SK-N-MC (cell line): ENCODE measurements at regions not wholly inside any gene's neighbourhood (a gene's known extent, or its start where the extent isn't known, plus 50 kb on each side); places are given as distances from the start of the nearest gene placed in this dataset.

Experiments
- DNase-seq: peaks from one replicate; pipeline ENCODE4 v3.0.0-alpha.2; 2011; ENCODE audit warnings: low read depth, low spot score
- H3K27ac ChIP-seq: fragments of 200-600 bp; sonication (generic); 2 replicates; pipeline ENCODE4 v1.5.1; 2016; ENCODE audit warnings: mixed run types
- H3K36me3 ChIP-seq: fragments of 200-600 bp; sonication (generic); 2 replicates; pipeline ENCODE4 v1.6.1; 2017; ENCODE audit warnings: antibody characterized with exemption, low read length, mixed read lengths; ENCODE audit not compliant: insufficient read depth
- H3K4me3 ChIP-seq: fragments of 200-600 bp; sonication (generic); 2 replicates; pipeline ENCODE4 v1.5.1; 2016
- H3K9ac ChIP-seq: fragments of 200-600 bp; sonication (generic); 2 replicates; pipeline ENCODE4 v1.8.0; 2017; ENCODE audit warnings: mixed run types, mixed read lengths; ENCODE audit not compliant: insufficient read length
- H3K9me3 ChIP-seq: fragments of 200-600 bp; sonication (generic); 2 replicates; pipeline ENCODE4 v1.6.1; 2017; ENCODE audit warnings: low read depth, mild to moderate bottlenecking, antibody characterized with exemption, low read length, moderate library complexity, mixed read lengths
- EZH2 ChIP-seq: fragments of 200-600 bp; sonication (generic); IDR thresholded peaks from one replicate; pipeline ENCODE4 v1.6.1; 2017; ENCODE audit warnings: antibody characterized with exemption
- FOXP2 ChIP-seq: optimal IDR thresholded peaks from 2 replicates; pipeline ENCODE3; 2011; ENCODE audit warnings: mild to moderate bottlenecking, moderate library complexity; ENCODE audit not compliant: insufficient read depth; ENCODE audit errors: extremely low read length, control extremely low read depth
- POLR2AphosphoS5 ChIP-seq: IDR thresholded peaks from 2 replicates; pipeline ENCODE4 v1.6.1; 2012; ENCODE audit warnings: mild to moderate bottlenecking, low read depth, low read length, borderline replicate concordance

DNA sequence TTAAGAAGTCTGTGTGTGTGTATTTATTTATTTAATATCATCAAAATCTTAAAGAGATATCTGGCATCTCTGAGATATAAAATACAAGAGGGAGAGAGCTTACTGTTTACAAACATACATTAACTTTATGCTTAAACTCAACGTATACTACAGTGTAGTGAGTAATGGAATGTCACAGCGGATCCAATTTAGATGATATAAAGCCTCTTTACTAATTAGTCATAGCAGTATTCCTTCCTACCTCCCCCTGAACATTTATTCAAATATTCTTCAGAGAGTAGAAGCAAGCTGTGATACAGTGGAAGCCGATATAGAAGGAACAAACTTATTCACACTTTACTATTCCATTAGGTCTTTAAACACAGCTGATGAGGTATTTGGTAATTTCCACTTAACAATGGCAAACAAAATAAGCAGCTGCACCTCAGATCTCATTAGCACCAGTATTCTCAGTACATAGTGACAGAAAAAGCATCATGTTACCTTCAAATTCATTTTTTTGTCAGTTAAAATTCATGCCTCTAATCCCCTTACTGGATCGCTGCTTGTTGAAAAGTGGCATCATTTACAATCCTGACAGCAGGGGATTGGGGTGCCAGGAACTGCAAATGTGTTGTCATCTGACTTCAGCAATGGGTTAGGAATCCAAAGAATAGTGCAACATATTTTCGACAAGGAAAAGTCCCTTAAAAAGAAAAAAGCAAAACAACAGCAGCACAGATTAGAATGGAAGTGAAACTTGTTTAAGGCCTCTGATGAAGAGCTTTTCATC is 658.7 kb upstream of the EPHA5 start:
- H3K9ac ChIP-seq: no peak overlapping the region
- no peaks in the 10 kb centered on the region for H3K9me3 ChIP-seq
- TF ChIP-seq FOXP2 (no peak), EZH2 (no peak), POLR2AphosphoS5 (no peak)
- no peak for DNase-seq
- H3K36me3 ChIP-seq: no peaks in the 10 kb centered on the region
- no peak overlapping the region for H3K4me3 ChIP-seq
- no peak overlapping the region for H3K27ac ChIP-seq

DNA sequence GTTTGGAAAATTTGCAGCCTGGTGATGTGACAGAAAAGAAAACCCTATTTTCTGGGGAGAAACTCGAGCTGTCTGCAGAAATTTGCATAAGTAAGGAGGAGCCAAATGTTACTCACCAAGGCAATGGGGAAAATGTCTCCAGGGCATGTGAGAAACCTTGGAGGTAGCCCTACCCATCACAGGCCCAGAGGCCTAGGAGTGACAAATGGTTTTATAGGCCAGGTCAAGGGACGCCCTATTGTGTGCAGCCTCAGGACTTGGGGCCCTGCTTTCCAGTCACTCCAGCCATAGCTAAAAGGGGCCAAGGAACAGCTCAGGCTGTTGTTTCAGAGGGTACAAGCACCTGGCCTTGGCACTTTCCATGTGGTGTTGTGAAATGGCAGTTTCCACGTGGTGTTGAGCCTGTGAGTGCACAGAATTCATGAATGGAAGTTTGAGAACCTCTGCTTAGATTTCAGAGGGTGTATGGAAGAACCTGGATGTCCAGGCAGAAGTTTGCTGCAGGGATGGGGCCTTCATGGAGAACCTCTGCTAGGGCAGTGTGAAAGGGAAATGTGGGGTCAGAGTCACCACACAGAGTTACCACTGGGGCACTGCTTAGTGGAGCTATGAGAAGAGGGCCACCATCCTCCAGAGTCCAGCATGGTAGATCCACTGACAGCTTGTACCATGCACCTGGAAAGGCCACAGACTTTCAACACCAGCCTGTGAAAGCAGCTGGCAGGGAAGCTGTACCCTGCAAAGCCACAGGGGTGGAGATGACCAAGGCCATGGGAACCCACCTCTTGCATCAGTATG is 637.6 kb upstream of the EPHA5 start:
- Histone ChIP-seq H3K4me3 (no peak overlapping the region), H3K9me3 (no peaks in the 10 kb centered on the region), H3K9ac (no peak overlapping the region), H3K36me3 (no peaks in the 10 kb centered on the region), H3K27ac (no peak overlapping the region)
- no peak for DNase-seq
- TF ChIP-seq POLR2AphosphoS5 (no peak), EZH2 (no peak), FOXP2 (no peak)

DNA sequence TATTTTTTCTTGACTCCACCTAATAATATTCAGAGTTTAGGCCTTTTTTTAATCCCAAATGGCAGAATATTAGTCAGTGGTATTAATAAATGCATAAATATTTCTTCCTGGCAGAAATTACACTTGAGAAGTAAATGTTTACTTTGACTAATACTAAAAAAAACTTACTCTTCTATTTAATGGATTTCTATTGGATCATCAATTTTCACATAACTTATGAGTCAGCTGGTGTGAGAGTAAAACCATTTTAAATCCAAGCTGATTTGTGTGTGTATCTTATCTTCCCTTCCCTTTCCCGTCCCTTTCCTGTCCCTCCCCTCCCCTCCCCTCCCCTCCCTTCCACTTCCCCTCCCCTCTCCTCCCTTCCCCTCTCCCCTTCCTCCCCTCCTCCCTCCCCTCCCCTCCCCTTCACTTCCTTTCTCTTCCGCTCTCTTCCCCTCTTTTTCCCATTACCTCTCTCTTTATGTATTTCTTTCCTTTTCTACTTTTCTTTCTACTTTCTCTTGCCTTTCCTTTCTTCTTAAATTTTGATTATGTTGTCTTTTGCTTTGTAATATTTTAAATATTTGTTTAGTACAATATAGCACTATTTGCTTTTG is 630.1 kb upstream of the EPHA5 start:
- TF ChIP-seq FOXP2: no peak
- no peak for TF ChIP-seq EZH2
- TF ChIP-seq POLR2AphosphoS5: no peak
- Histone ChIP-seq H3K4me3 (no peak overlapping the region), H3K9me3 (no peaks in the 10 kb centered on the region), H3K36me3 (no peaks in the 10 kb centered on the region), H3K9ac (no peak overlapping the region), H3K27ac (no peak overlapping the region)
- no peak for DNase-seq

DNA sequence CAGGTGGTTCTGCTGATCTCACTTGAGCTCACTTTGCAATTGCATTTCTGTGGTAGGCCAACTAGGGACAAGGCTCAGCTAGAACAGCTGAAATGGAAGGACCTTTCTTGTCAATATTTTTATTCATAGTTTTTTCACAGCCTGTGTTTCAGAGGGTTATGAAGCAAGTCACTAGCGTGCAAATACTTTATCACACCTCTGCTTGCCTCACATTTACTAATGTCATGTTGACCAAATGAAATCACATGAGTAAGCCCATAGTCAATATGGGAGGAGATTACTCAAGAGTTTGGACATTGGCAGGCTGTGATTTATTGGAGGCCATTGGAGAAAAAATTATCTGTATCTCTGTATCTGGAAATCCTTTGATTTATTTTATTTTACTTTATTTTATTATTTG is 628.3 kb upstream of the EPHA5 start:
- H3K9me3 ChIP-seq: no peaks in the 10 kb centered on the region
- TF ChIP-seq POLR2AphosphoS5 (no peak), EZH2 (no peak)
- no peaks in the 10 kb centered on the region for H3K36me3 ChIP-seq
- DNase-seq: no peak
- H3K9ac ChIP-seq: no peak overlapping the region
- no peak overlapping the region for H3K27ac ChIP-seq
- H3K4me3 ChIP-seq: no peak overlapping the region

DNA sequence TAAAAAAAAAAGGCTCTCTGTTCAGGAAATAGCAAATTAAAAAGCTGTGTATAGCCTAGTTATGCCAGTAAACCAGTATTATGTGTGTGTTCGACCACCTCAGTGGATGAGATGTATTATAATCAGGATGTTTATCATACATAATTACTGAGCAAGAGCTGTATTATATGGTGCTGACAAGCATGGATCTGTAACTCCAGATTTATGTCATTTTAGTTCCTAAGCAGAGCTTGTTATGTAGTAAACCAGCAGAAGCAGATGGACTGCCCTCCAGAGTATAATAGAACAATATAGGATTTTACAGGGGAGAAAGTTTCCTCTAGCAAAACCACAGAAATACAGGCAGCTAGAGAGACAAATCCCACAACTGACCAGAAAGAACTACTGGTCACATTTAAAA is 627.4 kb upstream of the EPHA5 start:
- H3K9me3 ChIP-seq: no peaks in the 10 kb centered on the region
- no peak for TF ChIP-seq POLR2AphosphoS5
- no peak for TF ChIP-seq FOXP2
- no peak for TF ChIP-seq EZH2

DNA sequence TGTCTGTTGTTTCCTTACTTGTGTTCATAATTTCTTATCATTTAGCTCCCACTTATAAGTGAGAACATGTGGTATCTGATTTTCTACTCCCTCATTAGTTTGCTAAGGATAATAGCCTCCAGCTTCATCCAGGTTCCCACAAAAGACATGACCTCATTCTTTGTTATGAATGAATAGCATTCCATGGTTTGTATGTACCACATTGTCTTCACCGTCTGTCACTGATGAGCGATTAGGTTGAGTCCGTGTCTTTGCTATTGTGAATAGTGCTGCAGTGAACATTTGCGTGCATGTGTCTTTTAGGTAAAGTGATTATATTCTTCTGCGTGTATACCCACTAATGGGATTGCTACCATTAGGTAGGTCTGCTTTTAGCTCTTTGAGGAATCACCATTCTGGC is 624.3 kb upstream of the EPHA5 start:
- H3K9ac ChIP-seq: no peak overlapping the region
- no peaks in the 10 kb centered on the region for H3K36me3 ChIP-seq
- H3K4me3 ChIP-seq: no peak overlapping the region
- no peak for DNase-seq
- no peaks in the 10 kb centered on the region for H3K9me3 ChIP-seq
- TF ChIP-seq FOXP2: no peak
- no peak for TF ChIP-seq POLR2AphosphoS5
- TF ChIP-seq EZH2: no peak
- H3K27ac ChIP-seq: no peak overlapping the region

More for the DNA sequence above, 627.4 kb upstream of the EPHA5 start:
- no peak overlapping the region for H3K27ac ChIP-seq
- DNase-seq: no peak
- H3K9ac ChIP-seq: no peak overlapping the region
- H3K4me3 ChIP-seq: no peak overlapping the region
- no peaks in the 10 kb centered on the region for H3K36me3 ChIP-seq

DNA sequence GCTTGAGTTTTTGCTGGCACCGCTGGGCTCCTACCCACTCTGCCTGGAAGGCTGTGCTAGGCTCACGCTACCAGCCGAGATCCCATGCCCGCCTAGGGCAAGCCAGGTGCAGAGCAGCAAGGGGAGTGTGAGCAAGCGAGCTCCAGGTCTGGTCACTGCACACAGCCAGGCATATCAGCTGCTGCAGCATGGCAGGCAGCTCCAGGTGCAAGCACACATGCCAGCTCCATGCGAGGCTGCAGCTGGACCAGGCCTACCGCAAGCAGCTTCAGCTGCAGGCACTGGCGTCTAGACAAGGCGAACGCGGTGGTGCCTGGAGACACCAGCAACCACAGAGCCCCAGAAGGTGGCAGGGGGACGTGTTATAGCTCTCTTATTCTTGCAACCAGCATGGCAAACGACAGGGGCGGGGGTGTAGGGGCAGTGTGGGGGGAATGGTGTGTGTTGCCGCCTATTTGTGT is 614.7 kb upstream of the EPHA5 start:
- DNase-seq: no peak
- no peaks in the 10 kb centered on the region for H3K9me3 ChIP-seq
- no peak overlapping the region for H3K27ac ChIP-seq
- TF ChIP-seq FOXP2 (no peak), POLR2AphosphoS5 (no peak), EZH2 (no peak)
- H3K4me3 ChIP-seq: no peak overlapping the region
- no peak overlapping the region for H3K9ac ChIP-seq
- no peaks in the 10 kb centered on the region for H3K36me3 ChIP-seq

DNA sequence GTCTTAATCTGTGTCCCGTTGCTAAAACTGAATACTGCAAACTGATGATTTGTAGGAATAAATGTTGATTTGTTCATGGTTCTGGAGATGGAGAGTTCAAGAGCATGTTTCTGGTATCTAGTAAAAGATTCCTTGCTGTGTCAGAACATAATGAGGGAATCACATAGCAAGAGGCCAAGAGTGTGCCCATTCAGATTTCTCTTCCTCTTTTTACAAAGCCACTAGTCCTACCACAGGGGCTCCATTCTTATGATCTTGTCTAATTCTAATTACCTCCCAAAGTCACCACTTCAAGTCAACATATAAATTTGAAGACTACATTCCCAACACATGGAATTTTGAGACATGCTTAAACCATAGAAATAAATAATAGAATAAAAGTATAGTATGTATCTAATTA is 608.8 kb upstream of the EPHA5 start:
- Histone ChIP-seq H3K9ac (no peak overlapping the region), H3K4me3 (no peak overlapping the region), H3K9me3 (no peaks in the 10 kb centered on the region), H3K36me3 (no peaks in the 10 kb centered on the region), H3K27ac (no peak overlapping the region)
- DNase-seq: no peak
- TF ChIP-seq FOXP2 (no peak), POLR2AphosphoS5 (no peak), EZH2 (no peak)
